Parathyroid adenoma (tissue), 2 donors: ENCODE measurements at regions not wholly inside any gene's neighbourhood (a gene's known extent, or its start where the extent isn't known, plus 50 kb on each side); places are given as distances from the start of the nearest gene placed in this dataset.

ENCODE experiments used
- H2AFZ ChIP-seq: fragments of 300-600 bp; sonication (generic); one replicate; pipeline ENCODE4 v1.7.0; 2017; ENCODE audit warnings: antibody characterized with exemption, mild to moderate bottlenecking
- H3K27ac ChIP-seq: fragments of 300-600 bp; sonication (generic); one replicate; pipeline ENCODE4 v1.7.0; 2017
- H3K27me3 ChIP-seq: fragments of 300-600 bp; sonication (generic); one replicate; pipeline ENCODE4 v1.7.0; 2017; ENCODE audit warnings: low read length; ENCODE audit not compliant: control insufficient read depth, insufficient read depth
- H3K36me3 ChIP-seq: fragments of 300-600 bp; sonication (generic); one replicate; pipeline ENCODE4 v1.7.0; 2017; ENCODE audit warnings: low read length; ENCODE audit not compliant: control insufficient read depth, insufficient read depth
- H3K4me1 ChIP-seq: fragments of 300-600 bp; sonication (generic); one replicate; pipeline ENCODE4 v1.7.0; 2017; ENCODE audit warnings: control low read depth
- H3K4me2 ChIP-seq: fragments of 300-600 bp; sonication (generic); one replicate; pipeline ENCODE4 v1.7.0; 2017; ENCODE audit warnings: low read length
- H3K4me3 ChIP-seq: fragments of 300-600 bp; sonication (generic); one replicate; pipeline ENCODE4 v1.7.0; 2017; ENCODE audit warnings: low read depth, low read length
- H3K79me2 ChIP-seq: fragments of 300-600 bp; sonication (generic); one replicate; pipeline ENCODE4 v1.7.0; 2017; ENCODE audit warnings: control low read depth
- H3K9ac ChIP-seq: fragments of 300-600 bp; sonication (generic); one replicate; pipeline ENCODE4 v1.7.0; 2017; ENCODE audit warnings: mild to moderate bottlenecking
- H3K9me3 ChIP-seq: fragments of 300-600 bp; sonication (generic); one replicate; pipeline ENCODE4 v1.7.0; 2017; ENCODE audit warnings: low read length; ENCODE audit not compliant: control insufficient read depth
- TF ChIP-seq, protein P1 (sequence below): fragments of 300-600 bp; sonication (generic); IDR thresholded peaks from one replicate; pipeline ENCODE4 v1.7.0; 2017; ENCODE audit warnings: antibody characterized with exemption, mild to moderate bottlenecking
- donor health status: primary hyperparathyroidism.

- no peak overlapping the region for H3K4me2 ChIP-seq
- H2AFZ ChIP-seq = no peak overlapping the region
- TF ChIP-seq, protein P1, sequence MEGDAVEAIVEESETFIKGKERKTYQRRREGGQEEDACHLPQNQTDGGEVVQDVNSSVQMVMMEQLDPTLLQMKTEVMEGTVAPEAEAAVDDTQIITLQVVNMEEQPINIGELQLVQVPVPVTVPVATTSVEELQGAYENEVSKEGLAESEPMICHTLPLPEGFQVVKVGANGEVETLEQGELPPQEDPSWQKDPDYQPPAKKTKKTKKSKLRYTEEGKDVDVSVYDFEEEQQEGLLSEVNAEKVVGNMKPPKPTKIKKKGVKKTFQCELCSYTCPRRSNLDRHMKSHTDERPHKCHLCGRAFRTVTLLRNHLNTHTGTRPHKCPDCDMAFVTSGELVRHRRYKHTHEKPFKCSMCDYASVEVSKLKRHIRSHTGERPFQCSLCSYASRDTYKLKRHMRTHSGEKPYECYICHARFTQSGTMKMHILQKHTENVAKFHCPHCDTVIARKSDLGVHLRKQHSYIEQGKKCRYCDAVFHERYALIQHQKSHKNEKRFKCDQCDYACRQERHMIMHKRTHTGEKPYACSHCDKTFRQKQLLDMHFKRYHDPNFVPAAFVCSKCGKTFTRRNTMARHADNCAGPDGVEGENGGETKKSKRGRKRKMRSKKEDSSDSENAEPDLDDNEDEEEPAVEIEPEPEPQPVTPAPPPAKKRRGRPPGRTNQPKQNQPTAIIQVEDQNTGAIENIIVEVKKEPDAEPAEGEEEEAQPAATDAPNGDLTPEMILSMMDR = no peak
- H3K79me2 ChIP-seq = no peaks in the 10 kb centered on the region
- H3K27ac ChIP-seq = no peak overlapping the region
- no peaks in the 10 kb centered on the region for H3K27me3 ChIP-seq
- H3K36me3 ChIP-seq = no peaks in the 10 kb centered on the region
- no peak overlapping the region for H3K9ac ChIP-seq
- H3K4me1 ChIP-seq = no peaks in the 10 kb centered on the region
- H3K9me3 ChIP-seq = no peaks in the 10 kb centered on the region
- no peak overlapping the region for H3K4me3 ChIP-seq
These were observed 56.1 kb upstream of the INCENP start for GRCh38 chr11:62067741-62068140.

DNA sequence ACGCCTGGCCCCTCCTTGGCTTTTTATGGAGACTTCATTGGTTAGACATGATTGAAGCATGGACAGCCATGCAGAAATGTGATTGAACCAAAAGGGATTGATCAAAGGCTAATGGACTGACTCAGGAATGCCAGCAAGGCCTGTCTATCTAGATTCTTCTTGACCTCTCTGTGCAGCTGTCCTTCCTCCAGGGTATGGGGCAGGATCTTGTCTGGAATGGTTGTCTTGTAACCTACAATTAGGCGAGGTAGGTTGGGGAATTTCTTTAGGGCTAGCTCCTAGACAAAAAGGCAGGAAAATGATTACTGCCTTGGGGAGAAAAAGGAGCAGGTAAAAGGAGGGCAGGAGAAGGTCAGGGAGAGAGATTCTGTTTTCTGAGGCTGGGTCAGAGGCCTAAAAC, 59.6 kb upstream of the INCENP start:
- H3K36me3 ChIP-seq = no peaks in the 10 kb centered on the region
- H3K4me1 ChIP-seq = no peaks in the 10 kb centered on the region
- H3K9me3 ChIP-seq = no peaks in the 10 kb centered on the region
- no peak overlapping the region for H3K9ac ChIP-seq
- no peaks in the 10 kb centered on the region for H3K79me2 ChIP-seq
- TF ChIP-seq, protein P1 = no peak
- no peak overlapping the region for H2AFZ ChIP-seq
- H3K27me3 ChIP-seq = no peaks in the 10 kb centered on the region
- H3K27ac ChIP-seq = no peak overlapping the region
- H3K4me2 ChIP-seq = no peak overlapping the region
- no peak overlapping the region for H3K4me3 ChIP-seq

- TF ChIP-seq, protein P1 = no peak
- no peak overlapping the region for H3K4me3 ChIP-seq
- H3K4me1 ChIP-seq = no peaks in the 10 kb centered on the region
- H3K27ac ChIP-seq = no peak overlapping the region
- no peaks in the 10 kb centered on the region for H3K9me3 ChIP-seq
- H3K36me3 ChIP-seq = no peaks in the 10 kb centered on the region
- H3K79me2 ChIP-seq = no peaks in the 10 kb centered on the region
- no peak overlapping the region for H3K9ac ChIP-seq
- no peaks in the 10 kb centered on the region for H3K27me3 ChIP-seq
- no peak overlapping the region for H3K4me2 ChIP-seq
- no peak overlapping the region for H2AFZ ChIP-seq
These were observed 61.5 kb upstream of the INCENP start for GRCh38 chr11:62062223-62062861.

GRCh38 chr11:62061356-62062222, 62.2 kb upstream of the INCENP start:
- Histone ChIP-seq H3K9ac (no peak overlapping the region), H3K27ac (no peak overlapping the region), H3K4me1 (no peaks in the 10 kb centered on the region), H3K4me3 (no peak overlapping the region), H3K4me2 (no peak overlapping the region), H3K36me3 (no peaks in the 10 kb centered on the region), H3K27me3 (no peaks in the 10 kb centered on the region), H3K79me2 (no peaks in the 10 kb centered on the region), H2AFZ (no peak overlapping the region), H3K9me3 (no peaks in the 10 kb centered on the region)
- TF ChIP-seq, protein P1 = no peak
